Nephron (organoid): ENCODE measurements at regions not wholly inside any gene's neighbourhood (a gene's known extent, or its start where the extent isn't known, plus 50 kb on each side); places are given as distances from the start of the nearest gene placed in this dataset.

Experiments used
- H3K27ac Mint-ChIP-seq, 3 experiments: 2 replicates each; pipeline ENCODE4 v1.8.0; 2020; ENCODE audit warnings: mixed read lengths in 3 of 3, mild to moderate bottlenecking in 2 of 3, moderate library complexity in 1 of 3
- H3K27me3 Mint-ChIP-seq: 2 replicates; pipeline ENCODE4 v1.8.0; 2021; ENCODE audit warnings: low read depth, mild to moderate bottlenecking, moderate library complexity, mixed read lengths
- H3K36me3 Mint-ChIP-seq: 2 replicates; pipeline ENCODE4 v1.8.0; 2020; ENCODE audit warnings: low read depth, mixed read lengths
- H3K4me1 Mint-ChIP-seq: 2 replicates; pipeline ENCODE4 v1.8.0; 2020; ENCODE audit warnings: mixed read lengths
- H3K4me3 Mint-ChIP-seq, 3 experiments: 2 replicates each; pipeline ENCODE4 v1.8.0; 2020; ENCODE audit warnings: mild to moderate bottlenecking in 3 of 3, mixed read lengths in 3 of 3, moderate library complexity in 2 of 3
- H3K9me3 Mint-ChIP-seq: 2 replicates; pipeline ENCODE4 v1.8.0; 2020; ENCODE audit warnings: mixed read lengths
- TF ChIP-seq, protein P1 (sequence below), 3 experiments: fragments of 200-600 bp; sonication (generic); IDR thresholded peaks; one replicate each; pipeline ENCODE4 v1.5.0; 2021; ENCODE audit warnings: antibody characterized with exemption in 3 of 3; ENCODE audit not compliant: unreplicated experiment in 3 of 3

DNA sequence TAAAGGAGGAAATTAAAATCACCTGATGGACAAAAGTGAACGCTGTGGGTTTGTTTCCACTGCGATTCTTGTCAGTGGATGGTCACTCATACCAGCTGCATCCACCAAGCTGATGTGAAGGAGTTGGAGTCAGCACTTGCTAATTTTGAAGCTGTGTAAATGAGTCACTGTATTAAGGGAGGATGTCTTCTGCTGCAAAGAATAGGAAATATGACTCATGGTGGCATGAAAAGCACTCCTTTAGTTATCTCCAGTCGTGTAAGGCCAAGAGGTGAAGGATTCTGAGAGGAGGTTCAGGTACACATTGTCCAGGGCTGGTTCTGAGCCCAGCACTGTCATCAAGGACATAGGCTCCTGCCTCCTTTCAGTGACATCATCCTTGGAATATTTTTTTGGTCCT lies 71.7 kb upstream of the SKOR2 start:
- H3K36me3 Mint-ChIP-seq = no peaks in the 10 kb centered on the region
- no peak overlapping the region for H3K27ac Mint-ChIP-seq
- no peak overlapping the region for H3K4me3 Mint-ChIP-seq
- no peaks in the 10 kb centered on the region for H3K4me1 Mint-ChIP-seq
- H3K27me3 Mint-ChIP-seq = peaks cover 18% of the 10 kb centered on the region
- no peaks in the 10 kb centered on the region for H3K9me3 Mint-ChIP-seq
- TF ChIP-seq, protein P1, sequence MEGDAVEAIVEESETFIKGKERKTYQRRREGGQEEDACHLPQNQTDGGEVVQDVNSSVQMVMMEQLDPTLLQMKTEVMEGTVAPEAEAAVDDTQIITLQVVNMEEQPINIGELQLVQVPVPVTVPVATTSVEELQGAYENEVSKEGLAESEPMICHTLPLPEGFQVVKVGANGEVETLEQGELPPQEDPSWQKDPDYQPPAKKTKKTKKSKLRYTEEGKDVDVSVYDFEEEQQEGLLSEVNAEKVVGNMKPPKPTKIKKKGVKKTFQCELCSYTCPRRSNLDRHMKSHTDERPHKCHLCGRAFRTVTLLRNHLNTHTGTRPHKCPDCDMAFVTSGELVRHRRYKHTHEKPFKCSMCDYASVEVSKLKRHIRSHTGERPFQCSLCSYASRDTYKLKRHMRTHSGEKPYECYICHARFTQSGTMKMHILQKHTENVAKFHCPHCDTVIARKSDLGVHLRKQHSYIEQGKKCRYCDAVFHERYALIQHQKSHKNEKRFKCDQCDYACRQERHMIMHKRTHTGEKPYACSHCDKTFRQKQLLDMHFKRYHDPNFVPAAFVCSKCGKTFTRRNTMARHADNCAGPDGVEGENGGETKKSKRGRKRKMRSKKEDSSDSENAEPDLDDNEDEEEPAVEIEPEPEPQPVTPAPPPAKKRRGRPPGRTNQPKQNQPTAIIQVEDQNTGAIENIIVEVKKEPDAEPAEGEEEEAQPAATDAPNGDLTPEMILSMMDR (IDR thresholded peaks at IDR 0.05; ENCODE audit: unreplicated experiment in 3 of 3) = no peak

DNA sequence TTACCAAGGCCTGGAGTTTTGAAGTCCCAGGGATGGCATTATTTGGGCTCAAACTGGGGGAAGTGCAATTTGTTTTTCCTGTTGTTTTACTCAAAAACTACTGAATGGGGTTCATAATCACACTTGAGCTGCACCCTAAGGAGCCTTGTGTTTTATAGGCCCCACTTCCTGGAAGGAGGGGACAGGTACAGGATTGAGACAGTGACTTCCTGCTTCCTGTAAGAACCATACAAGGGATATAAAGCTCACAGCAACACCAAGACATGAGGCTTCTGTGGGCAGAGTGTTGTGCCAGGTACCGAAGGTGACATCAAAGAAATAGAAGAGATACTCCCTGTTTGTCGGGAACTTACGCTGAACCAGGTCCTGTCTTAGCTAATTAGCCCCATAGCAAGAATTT lies 70.4 kb upstream of the SKOR2 start:
- H3K36me3 Mint-ChIP-seq = no peaks in the 10 kb centered on the region
- no peak overlapping the region for H3K4me3 Mint-ChIP-seq
- peaks cover 14% of the 10 kb centered on the region for H3K27me3 Mint-ChIP-seq
- TF ChIP-seq, protein P1 (IDR thresholded peaks at IDR 0.05; ENCODE audit: unreplicated experiment in 3 of 3) = no peak
- H3K27ac Mint-ChIP-seq = no peak overlapping the region
- H3K4me1 Mint-ChIP-seq = no peaks in the 10 kb centered on the region
- no peaks in the 10 kb centered on the region for H3K9me3 Mint-ChIP-seq

DNA sequence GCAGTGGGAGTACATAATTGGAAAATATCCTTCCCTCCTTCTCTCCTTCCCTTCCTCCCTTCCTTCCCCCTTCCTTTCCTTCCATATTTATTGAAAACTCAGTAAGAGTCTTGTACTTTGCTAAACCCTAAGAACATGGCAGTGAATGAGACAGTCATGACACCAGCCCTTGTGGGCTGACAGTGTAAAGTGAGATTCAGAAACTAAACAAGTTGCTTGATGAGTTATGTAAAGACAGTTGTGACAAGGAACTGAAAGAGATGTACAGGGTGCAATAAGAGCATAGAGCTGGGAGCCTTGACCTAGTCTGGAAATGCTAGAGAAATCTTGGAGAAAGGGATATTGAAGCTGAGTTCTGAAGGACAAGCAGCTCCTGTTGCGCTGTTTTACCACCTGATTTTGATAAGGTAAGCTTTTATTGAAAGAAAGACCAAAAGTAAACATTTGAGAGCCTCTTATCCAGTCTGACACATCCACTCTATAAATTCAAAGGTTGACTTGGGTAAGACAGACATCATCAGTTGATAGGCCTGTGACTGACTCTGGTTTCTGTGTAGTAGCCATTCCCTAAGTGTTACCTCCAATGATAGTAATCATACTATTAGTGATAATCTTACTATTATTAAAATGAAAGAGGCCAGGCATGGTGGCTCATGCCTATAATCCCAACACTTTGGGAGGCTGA lies 66.5 kb upstream of the SKOR2 start:
- TF ChIP-seq, protein P1 (IDR thresholded peaks at IDR 0.05; ENCODE audit: unreplicated experiment in 3 of 3) = no peak
- no peaks in the 10 kb centered on the region for H3K9me3 Mint-ChIP-seq
- no peaks in the 10 kb centered on the region for H3K4me1 Mint-ChIP-seq
- no peak overlapping the region for H3K27ac Mint-ChIP-seq
- H3K36me3 Mint-ChIP-seq = no peaks in the 10 kb centered on the region
- no peak overlapping the region for H3K4me3 Mint-ChIP-seq
- H3K27me3 Mint-ChIP-seq = peaks cover 14% of the 10 kb centered on the region

DNA sequence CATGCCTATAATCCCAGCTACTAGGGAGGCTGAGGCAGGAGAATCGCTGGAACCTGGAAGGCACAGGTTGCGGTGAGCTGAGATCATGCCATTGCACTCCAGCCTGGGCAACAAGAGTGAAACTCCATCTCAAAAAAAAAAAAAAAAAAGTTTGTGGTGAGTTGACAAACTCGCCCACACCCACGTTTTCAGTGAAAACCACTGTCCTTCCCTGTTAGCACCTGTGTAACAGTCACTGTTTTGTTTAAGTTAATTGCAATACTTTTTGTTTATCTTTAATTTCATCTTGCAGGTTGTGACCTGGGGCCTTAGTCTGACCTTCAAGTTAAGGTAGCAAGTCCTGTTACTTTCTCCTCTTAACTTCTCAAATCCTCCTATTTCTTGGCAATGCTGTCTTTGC lies 65.5 kb upstream of the SKOR2 start:
- H3K4me3 Mint-ChIP-seq = no peak overlapping the region
- TF ChIP-seq, protein P1 (IDR thresholded peaks at IDR 0.05; ENCODE audit: unreplicated experiment in 3 of 3) = no peak
- H3K27ac Mint-ChIP-seq = no peak overlapping the region
- H3K36me3 Mint-ChIP-seq = no peaks in the 10 kb centered on the region
- H3K4me1 Mint-ChIP-seq = no peaks in the 10 kb centered on the region
- no peaks in the 10 kb centered on the region for H3K9me3 Mint-ChIP-seq
- H3K27me3 Mint-ChIP-seq = peaks cover 20% of the 10 kb centered on the region

DNA sequence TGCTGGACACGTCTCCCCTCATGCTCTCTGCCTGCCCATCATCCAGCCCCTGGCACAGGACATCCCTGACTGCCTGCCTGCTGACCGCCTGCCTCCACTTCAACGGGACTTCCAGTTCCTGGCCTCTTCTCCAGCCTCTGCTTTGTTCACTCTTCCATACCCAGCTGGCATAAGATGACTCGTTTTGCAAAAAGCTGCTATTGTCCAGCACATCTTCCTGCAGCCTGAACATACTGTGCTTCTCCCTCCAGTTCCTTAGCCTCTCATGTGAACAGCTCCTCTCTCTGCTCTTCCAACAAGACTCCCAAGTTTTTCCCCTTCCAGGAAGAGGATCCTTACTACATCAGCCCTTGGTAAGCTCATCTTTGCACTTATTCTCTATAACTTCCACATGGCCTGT lies 62.4 kb upstream of the SKOR2 start:
- H3K36me3 Mint-ChIP-seq = no peaks in the 10 kb centered on the region
- no peaks in the 10 kb centered on the region for H3K9me3 Mint-ChIP-seq
- no peak overlapping the region for H3K27ac Mint-ChIP-seq
- H3K4me1 Mint-ChIP-seq = no peaks in the 10 kb centered on the region
- TF ChIP-seq, protein P1 (IDR thresholded peaks at IDR 0.05; ENCODE audit: unreplicated experiment in 3 of 3) = no peak
- H3K27me3 Mint-ChIP-seq = peaks cover 34% of the 10 kb centered on the region
- no peak overlapping the region for H3K4me3 Mint-ChIP-seq

DNA sequence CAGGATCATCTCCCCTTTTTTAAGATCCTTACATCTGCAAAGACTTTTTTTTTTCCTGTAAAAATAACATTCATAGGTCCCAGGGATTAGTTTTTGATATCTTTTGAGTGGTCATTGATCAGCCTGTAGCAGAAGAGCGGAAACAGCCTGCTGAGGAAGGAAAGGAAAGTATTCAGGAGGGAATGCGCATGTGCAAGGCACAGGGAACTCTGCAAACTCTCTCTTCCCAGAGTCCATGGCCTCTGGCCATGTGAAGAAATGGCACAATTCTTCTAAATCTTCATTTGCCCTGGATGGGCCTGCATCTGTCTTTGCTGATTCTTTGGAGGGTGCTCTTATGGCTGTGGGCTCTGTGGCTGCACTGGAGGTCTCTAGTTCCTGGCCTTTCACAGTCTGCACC lies 60.1 kb upstream of the SKOR2 start:
- Mint-ChIP-seq H3K27me3 (peaks cover 38% of the 10 kb centered on the region), H3K9me3 (no peaks in the 10 kb centered on the region), H3K36me3 (no peaks in the 10 kb centered on the region), H3K27ac (no peak overlapping the region), H3K4me1 (no peaks in the 10 kb centered on the region), H3K4me3 (no peak overlapping the region)
- TF ChIP-seq, protein P1 (IDR thresholded peaks at IDR 0.05; ENCODE audit: unreplicated experiment in 3 of 3) = no peak
